ENCODE measurements at regions not wholly inside any gene's neighbourhood (a gene's known extent, or its start where the extent isn't known, plus 50 kb on each side); places are given as distances from the start of the nearest gene placed in this dataset.
"Not testable (repeated sequence)": the region's sequence is repeated elsewhere in the genome, so short reads cannot be mapped to it uniquely, and the experiment has no call there.

- no peaks in the 10 kb centered on the region for H3K36me3 ChIP-seq (ENCODE audit: control insufficient read depth, insufficient read depth, low read length)
These were observed 1577.5 kb downstream of the NLGN4Y start for GRCh38 chrY:16101815-16102214.

DNA sequence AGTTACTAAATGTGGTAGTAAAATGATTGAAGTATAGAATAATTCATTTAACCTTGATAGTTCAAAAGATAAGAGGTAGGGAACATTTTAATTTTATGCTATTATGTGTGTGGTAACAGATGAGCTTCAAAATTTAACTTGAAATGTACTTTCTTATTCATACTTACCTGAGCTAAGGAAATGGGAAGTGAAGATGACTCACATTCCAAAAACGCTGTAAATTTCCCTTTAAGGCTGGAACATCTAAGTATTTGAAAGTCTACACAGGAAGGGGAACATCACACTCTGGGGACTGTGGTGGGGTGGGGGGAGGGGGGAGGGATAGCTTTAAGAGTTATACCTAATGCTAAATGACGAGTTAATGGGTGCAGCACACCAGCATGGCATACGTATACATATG lies 1582.3 kb downstream of the NLGN4Y start:
- Histone ChIP-seq H3K27me3 (ENCODE audit: control insufficient read depth, insufficient read depth, low read length) (no peaks in the 10 kb centered on the region), H3K4me3 (ENCODE audit: low read depth, low read length) (no peak overlapping the region), H3K36me3 (ENCODE audit: control insufficient read depth, insufficient read depth, low read length) (no peaks in the 10 kb centered on the region)
- CTCF ChIA-PET, result no interaction called here
- TF ChIP-seq CTCF (IDR thresholded peaks at IDR 0.05; ENCODE audit: insufficient read depth, low read depth, low read length), result no peak
- no peak for DNase-seq (ENCODE audit: low read depth)
- POLR2A ChIA-PET, result no interaction called here

More at GRCh38 chrY:16101815-16102214, 1577.5 kb downstream of the NLGN4Y start:
- TF ChIP-seq CTCF (IDR thresholded peaks at IDR 0.05; ENCODE audit: insufficient read depth, low read depth, low read length), result no peak
- CTCF ChIA-PET, result no interaction called here
- POLR2A ChIA-PET, result no interaction called here
- Histone ChIP-seq H3K27me3 (ENCODE audit: control insufficient read depth, insufficient read depth, low read length) (no peaks in the 10 kb centered on the region), H3K4me3 (ENCODE audit: low read depth, low read length) (no peak overlapping the region)
- no peak for DNase-seq (ENCODE audit: low read depth)

- Histone ChIP-seq H3K4me3 (ENCODE audit: low read depth, low read length) (no peak overlapping the region), H3K36me3 (ENCODE audit: control insufficient read depth, insufficient read depth, low read length) (no peaks in the 10 kb centered on the region), H3K27me3 (ENCODE audit: control insufficient read depth, insufficient read depth, low read length) (no peaks in the 10 kb centered on the region)
- TF ChIP-seq CTCF (IDR thresholded peaks at IDR 0.05; ENCODE audit: insufficient read depth, low read depth, low read length), result no peak
- CTCF ChIA-PET, result no interaction called here
- POLR2A ChIA-PET, result no interaction called here
- no peak for DNase-seq (ENCODE audit: low read depth)
These were observed 1584.5 kb downstream of the NLGN4Y start for GRCh38 chrY:16108839-16109238.

GRCh38 chrY:16120096-16120495 lies 1595.8 kb downstream of the NLGN4Y start:
- H3K36me3 ChIP-seq (ENCODE audit: control insufficient read depth, insufficient read depth, low read length); DNase-seq (ENCODE audit: low read depth); POLR2A ChIA-PET; H3K4me3 ChIP-seq (ENCODE audit: low read depth, low read length); H3K27me3 ChIP-seq (ENCODE audit: control insufficient read depth, insufficient read depth, low read length); CTCF ChIA-PET: not testable (repeated sequence)

GRCh38 chrY:16121988-16122387 lies 1597.7 kb downstream of the NLGN4Y start:
- CTCF ChIA-PET, result no interaction called here
- TF ChIP-seq CTCF (IDR thresholded peaks at IDR 0.05; ENCODE audit: insufficient read depth, low read depth, low read length), result no peak
- no peaks in the 10 kb centered on the region for H3K27me3 ChIP-seq (ENCODE audit: control insufficient read depth, insufficient read depth, low read length)
- POLR2A ChIA-PET, result no interaction called here
- H3K36me3 ChIP-seq (ENCODE audit: control insufficient read depth, insufficient read depth, low read length), result no peaks in the 10 kb centered on the region
- no peak for DNase-seq (ENCODE audit: low read depth)
- H3K4me3 ChIP-seq (ENCODE audit: low read depth, low read length), result no peak overlapping the region

GRCh38 chrY:16124630-16125317 lies 1600.4 kb downstream of the NLGN4Y start:
- Histone ChIP-seq H3K27me3 (ENCODE audit: control insufficient read depth, insufficient read depth, low read length) (no peaks in the 10 kb centered on the region), H3K36me3 (ENCODE audit: control insufficient read depth, insufficient read depth, low read length) (no peaks in the 10 kb centered on the region), H3K4me3 (ENCODE audit: low read depth, low read length) (no peak overlapping the region)
- ChIA-PET CTCF (no interaction called here), POLR2A (no interaction called here)
- DNase-seq (ENCODE audit: low read depth), result no peak
- no peak for TF ChIP-seq CTCF (IDR thresholded peaks at IDR 0.05; ENCODE audit: insufficient read depth, low read depth, low read length)
